ENCODE measurements at regions not wholly inside any gene's neighbourhood (a gene's known extent, or its start where the extent isn't known, plus 50 kb on each side); places are given as distances from the start of the nearest gene placed in this dataset.
A peak's percentile ranks its signal among the peaks of the same experiment; 100 is the strongest.

DNA sequence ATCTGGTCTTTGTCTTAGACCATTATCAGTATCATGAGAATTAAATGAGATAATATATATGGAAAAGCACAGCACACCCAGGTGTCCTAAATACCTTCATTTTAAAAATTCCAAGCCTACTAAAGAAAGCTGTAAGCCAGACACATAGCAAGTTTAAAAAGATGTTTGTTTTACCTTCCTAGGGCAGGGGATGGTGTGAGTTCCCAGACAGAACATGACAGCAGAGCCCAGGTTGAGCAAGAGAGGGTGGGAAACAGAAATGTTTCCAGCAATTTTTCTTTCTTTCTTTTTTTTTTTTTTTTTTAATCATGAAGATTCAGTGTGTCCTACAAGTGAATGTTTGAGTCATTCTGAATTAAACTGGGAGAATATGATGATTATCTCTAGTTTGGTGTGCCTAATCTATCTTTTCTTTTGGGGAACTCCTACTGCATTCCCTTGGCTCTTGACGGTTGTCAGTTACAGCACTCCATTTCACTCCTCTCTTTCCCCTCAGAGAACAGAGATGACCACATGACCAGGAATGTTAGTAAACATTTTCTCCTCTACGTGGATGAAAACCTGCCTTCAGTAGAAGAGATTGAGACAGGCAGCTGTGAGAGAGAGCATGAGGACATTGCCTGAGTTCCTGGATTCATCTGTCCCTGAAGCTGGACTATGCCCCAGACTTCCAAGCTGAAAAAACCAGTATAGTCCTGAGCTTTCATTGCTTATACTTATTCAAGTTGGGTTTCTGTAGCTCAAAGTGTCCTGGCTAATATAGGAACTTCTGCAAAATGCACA lies 54.5 kb upstream of the ARL14 start:
- POLR2A ChIA-PET, result no interaction called here
- Histone ChIP-seq H3K9me3 (no peaks in the 10 kb centered on the region), H3K4me1 (peaks cover 14% of the 10 kb centered on the region), H3K4me3 (no peak overlapping the region), H3K27ac (no peak overlapping the region), H3K4me2 (no peak overlapping the region)
- no peak for TF ChIP-seq PHF8 (IDR thresholded peaks at IDR 0.05; ENCODE audit: borderline replicate concordance, low read depth)
- TF ChIP-seq HMGXB4 (CRISPR knock-in tag; IDR thresholded peaks at IDR 0.05; ENCODE audit: borderline replicate concordance), result no peak
- no peak for TF ChIP-seq JUNB (IDR thresholded peaks at IDR 0.05)
- no peak for TF ChIP-seq RCOR1 (IDR thresholded peaks at IDR 0.05; ENCODE audit: low read depth, low read length)
- no peak for TF ChIP-seq ZNF302 (CRISPR knock-in tag; IDR thresholded peaks at IDR 0.05)
- TF ChIP-seq JUN (IDR thresholded peaks at IDR 0.05), result no peak
- no peak for TF ChIP-seq TP53 (CRISPR knock-in tag; IDR thresholded peaks at IDR 0.05)
- TF ChIP-seq USF2 (IDR thresholded peaks at IDR 0.05), result no peak
- TF ChIP-seq, protein P1, sequence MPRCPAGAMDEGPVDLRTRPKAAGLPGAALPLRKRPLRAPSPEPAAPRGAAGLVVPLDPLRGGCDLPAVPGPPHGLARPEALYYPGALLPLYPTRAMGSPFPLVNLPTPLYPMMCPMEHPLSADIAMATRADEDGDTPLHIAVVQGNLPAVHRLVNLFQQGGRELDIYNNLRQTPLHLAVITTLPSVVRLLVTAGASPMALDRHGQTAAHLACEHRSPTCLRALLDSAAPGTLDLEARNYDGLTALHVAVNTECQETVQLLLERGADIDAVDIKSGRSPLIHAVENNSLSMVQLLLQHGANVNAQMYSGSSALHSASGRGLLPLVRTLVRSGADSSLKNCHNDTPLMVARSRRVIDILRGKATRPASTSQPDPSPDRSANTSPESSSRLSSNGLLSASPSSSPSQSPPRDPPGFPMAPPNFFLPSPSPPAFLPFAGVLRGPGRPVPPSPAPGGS (IDR thresholded peaks at IDR 0.05), result no peak
- TF ChIP-seq MYC (IDR thresholded peaks at IDR 0.05; ENCODE audit: borderline replicate concordance, low read length), result no peak
- TF ChIP-seq EHMT2 (IDR thresholded peaks at IDR 0.05; ENCODE audit: low read depth), result no peak
- TF ChIP-seq POLR2A (IDR thresholded peaks at IDR 0.05; ENCODE audit: low read length), result no peak
- TF ChIP-seq RNF2 (IDR thresholded peaks at IDR 0.05; ENCODE audit: borderline replicate concordance, low read depth), result no peak
- no peak for TF ChIP-seq SREBF2 (IDR thresholded peaks at IDR 0.05)
- no peak for TF ChIP-seq HOXB13 (CRISPR knock-in tag; IDR thresholded peaks at IDR 0.05; ENCODE audit: low read depth)
- no peak for TF ChIP-seq TFCP2L1 (CRISPR knock-in tag; IDR thresholded peaks at IDR 0.05)
- no peak for TF ChIP-seq KDM1A (IDR thresholded peaks at IDR 0.05; ENCODE audit: low read depth)
- no peak for TF ChIP-seq HDAC2 (IDR thresholded peaks at IDR 0.05)
- no peak for TF ChIP-seq ZC3H11A (IDR thresholded peaks at IDR 0.05)
- TF ChIP-seq ZFP36 (IDR thresholded peaks at IDR 0.05; ENCODE audit: borderline replicate concordance, partially characterized antibody), result no peak
- CTCF ChIA-PET, result interaction anchor here (1.0 to 1.3 kb wide), 2 partner anchors 13 to 133 kb away, joined by 3 read pairs; no protein-coding TSS in a partner anchor
- ATAC-seq (no peak), FAIRE-seq (no peak), DNase-seq (ENCODE audit: low read depth in 1 of 2, low spot score in 1 of 2) (no peak)
- WGBS (ENCODE audit: missing lambda C conversion rate), result 36% methylated on average over 2 of the region's 2 CpGs

DNA sequence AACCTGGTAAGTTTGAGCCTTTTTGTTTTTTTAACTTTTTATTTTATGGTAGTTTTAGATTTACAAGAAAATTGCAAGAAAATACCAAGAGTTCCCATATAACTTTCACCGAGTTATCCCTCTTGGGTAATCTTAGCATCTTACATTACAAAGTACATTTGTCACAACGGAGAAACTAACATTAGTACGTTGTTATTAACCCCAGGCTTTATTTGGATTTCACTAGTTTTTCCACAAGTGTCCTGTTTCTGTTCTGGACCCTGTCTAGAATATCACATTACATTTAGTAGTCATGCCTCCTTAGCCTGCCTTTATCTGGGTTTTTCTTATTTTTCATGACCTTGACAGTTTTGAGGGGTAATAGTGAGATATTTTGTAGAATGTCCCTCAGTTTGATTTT lies 53.5 kb upstream of the KPNA4 start:
- no peak overlapping the region for H3K4me3 ChIP-seq
- CTCF ChIA-PET, result no interaction called here
- no peak for TF ChIP-seq MAZ (IDR thresholded peaks at IDR 0.05; ENCODE audit: borderline replicate concordance, low read depth, low read length)
- no peak for TF ChIP-seq HOXB5 (CRISPR knock-in tag; IDR thresholded peaks at IDR 0.05)
- TF ChIP-seq BHLHE40 (IDR thresholded peaks at IDR 0.05; ENCODE audit: low read depth, low read length), result no peak
- TF ChIP-seq FOSB (CRISPR knock-in tag; IDR thresholded peaks at IDR 0.05), result no peak
- no peak for TF ChIP-seq CHD2 (IDR thresholded peaks at IDR 0.05; ENCODE audit: low read length, partially characterized antibody)
- no peak for TF ChIP-seq PHF8 (IDR thresholded peaks at IDR 0.05; ENCODE audit: borderline replicate concordance, low read depth)
- no peak for TF ChIP-seq USF2 (IDR thresholded peaks at IDR 0.05)
- TF ChIP-seq MAX (IDR thresholded peaks at IDR 0.05), result no peak
- TF ChIP-seq POLR2A (IDR thresholded peaks at IDR 0.05; ENCODE audit: low read length), result no peak
- no peak for TF ChIP-seq HOXB13 (CRISPR knock-in tag; IDR thresholded peaks at IDR 0.05; ENCODE audit: low read depth)
- TF ChIP-seq ZNF302 (CRISPR knock-in tag; IDR thresholded peaks at IDR 0.05), result no peak
- no peak for TF ChIP-seq CTCF (IDR thresholded peaks at IDR 0.05)
- no peak for TF ChIP-seq HEYL (CRISPR knock-in tag; IDR thresholded peaks at IDR 0.05)
- no peak for TF ChIP-seq JUN (IDR thresholded peaks at IDR 0.05)
- TF ChIP-seq, protein P2, sequence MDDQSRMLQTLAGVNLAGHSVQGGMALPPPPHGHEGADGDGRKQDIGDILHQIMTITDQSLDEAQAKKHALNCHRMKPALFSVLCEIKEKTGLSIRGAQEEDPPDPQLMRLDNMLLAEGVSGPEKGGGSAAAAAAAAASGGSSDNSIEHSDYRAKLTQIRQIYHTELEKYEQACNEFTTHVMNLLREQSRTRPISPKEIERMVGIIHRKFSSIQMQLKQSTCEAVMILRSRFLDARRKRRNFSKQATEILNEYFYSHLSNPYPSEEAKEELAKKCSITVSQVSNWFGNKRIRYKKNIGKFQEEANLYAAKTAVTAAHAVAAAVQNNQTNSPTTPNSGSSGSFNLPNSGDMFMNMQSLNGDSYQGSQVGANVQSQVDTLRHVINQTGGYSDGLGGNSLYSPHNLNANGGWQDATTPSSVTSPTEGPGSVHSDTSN (IDR thresholded peaks at IDR 0.05), result no peak
- TF ChIP-seq ZC3H11A (IDR thresholded peaks at IDR 0.05), result no peak
- ATAC-seq (no peak), DNase-seq (ENCODE audit: low read depth in 1 of 2, low spot score in 1 of 2) (no peak), FAIRE-seq (peak; percentile 49)
- peak overlapping the region; percentile 64 for H3K4me2 ChIP-seq
- POLR2A ChIA-PET, result no interaction called here
- H3K4me1 ChIP-seq, result peaks cover 14% of the 10 kb centered on the region
- H3K27ac ChIP-seq, result no peak overlapping the region
- no peaks in the 10 kb centered on the region for H3K9me3 ChIP-seq
- 14% methylated on average over 3 of the region's 3 CpGs for WGBS (ENCODE audit: missing lambda C conversion rate)
